T-helper 17 cell (primary cell): ENCODE measurements at regions not wholly inside any gene's neighbourhood (a gene's known extent, or its start where the extent isn't known, plus 50 kb on each side); places are given as distances from the start of the nearest gene placed in this dataset.

Experiments
- ATAC-seq: fragments of 150-1000 bp; cut with Tn5 transposase; 2 replicates; pipeline ENCODE4 v1.10.0; 2021; ENCODE audit warnings: mild to moderate bottlenecking, moderate library complexity
- DNase-seq, 3 donors: peaks; one replicate each; pipeline versions ENCODE4 v3.0.0 to v3.0.0-alpha.2; 2020 to 2021
- H3K9me3 ChIP-seq: one replicate; pipeline ENCODE4 v1.7.0; 2013; ENCODE audit warnings: low read length, mild to moderate bottlenecking; ENCODE audit not compliant: control insufficient read depth, poor library complexity, severe bottlenecking
- H3K27ac Mint-ChIP-seq: one replicate; pipeline ENCODE4 v1.8.0; 2022; ENCODE audit warnings: mild to moderate bottlenecking, moderate library complexity, mixed read lengths
- H3K27me3 Mint-ChIP-seq: one replicate; pipeline ENCODE4 v1.8.0; 2022; ENCODE audit warnings: mixed read lengths
- H3K36me3 Mint-ChIP-seq: one replicate; pipeline ENCODE4 v1.8.0; 2022; ENCODE audit warnings: low read depth, mixed read lengths
- H3K4me1 Mint-ChIP-seq: one replicate; pipeline ENCODE4 v1.8.0; 2022; ENCODE audit warnings: mild to moderate bottlenecking, mixed read lengths
- H3K4me3 Mint-ChIP-seq: one replicate; pipeline ENCODE4 v1.8.0; 2022; ENCODE audit warnings: mild to moderate bottlenecking, moderate library complexity, mixed read lengths

DNA sequence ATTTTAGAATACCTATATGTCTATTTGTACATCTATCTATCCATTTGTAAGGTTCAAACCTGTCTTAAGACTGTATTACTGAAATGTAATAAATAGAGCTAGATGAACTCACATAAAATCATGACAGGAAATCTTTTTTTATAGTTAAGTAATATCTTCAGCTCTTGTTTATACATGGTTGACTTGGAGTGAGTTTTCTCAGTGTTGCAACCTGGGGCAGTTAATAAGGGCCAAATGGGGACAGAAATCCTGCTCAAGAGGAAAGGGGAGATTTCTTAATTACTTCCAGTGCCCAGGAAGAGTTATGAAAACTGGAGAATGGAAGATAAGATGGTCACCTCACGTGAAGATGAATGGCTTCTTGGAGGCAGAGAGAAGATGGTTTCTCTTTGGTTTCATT lies 265.1 kb upstream of the FBXL7 start:
- H3K36me3 Mint-ChIP-seq: no peaks in the 10 kb centered on the region
- no peak overlapping the region for H3K4me3 Mint-ChIP-seq
- DNase-seq (no peak), ATAC-seq (no peak)
- H3K27ac Mint-ChIP-seq: no peak overlapping the region
- H3K9me3 ChIP-seq: peaks cover 3% of the 10 kb centered on the region
- H3K27me3 Mint-ChIP-seq: no peaks in the 10 kb centered on the region
- no peaks in the 10 kb centered on the region for H3K4me1 Mint-ChIP-seq

DNA sequence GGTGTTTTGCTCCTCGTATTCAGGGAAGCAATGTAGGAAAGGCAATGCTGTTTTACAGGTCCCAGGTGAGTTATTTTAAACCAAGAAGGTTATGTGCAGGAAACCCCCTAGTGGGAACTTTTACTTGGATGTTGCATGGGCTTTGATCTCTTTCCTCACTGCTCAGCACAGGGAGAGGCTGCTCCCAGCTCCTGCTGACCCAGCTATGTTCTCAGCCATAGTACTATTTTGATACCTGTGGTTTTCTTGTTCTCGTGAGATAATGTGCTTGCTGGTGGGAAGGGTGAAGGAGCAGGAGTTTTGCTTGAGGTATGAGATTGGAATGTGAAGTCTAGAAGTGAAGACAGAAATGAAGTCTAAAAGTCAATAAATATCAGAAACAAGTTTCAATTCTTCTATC lies 265.6 kb upstream of the FBXL7 start:
- no peaks in the 10 kb centered on the region for H3K36me3 Mint-ChIP-seq
- H3K27ac Mint-ChIP-seq: no peak overlapping the region
- DNase-seq (no peak), ATAC-seq (no peak)
- peaks cover 3% of the 10 kb centered on the region for H3K9me3 ChIP-seq
- no peak overlapping the region for H3K4me3 Mint-ChIP-seq
- no peaks in the 10 kb centered on the region for H3K27me3 Mint-ChIP-seq
- H3K4me1 Mint-ChIP-seq: no peaks in the 10 kb centered on the region

GRCh38 chr5:15233566-15233965 lies 266.4 kb upstream of the FBXL7 start:
- Mint-ChIP-seq H3K4me3 (no peak overlapping the region), H3K27me3 (no peaks in the 10 kb centered on the region), H3K4me1 (no peaks in the 10 kb centered on the region), H3K27ac (no peak overlapping the region), H3K36me3 (no peaks in the 10 kb centered on the region)
- no peak for DNase-seq
- no peak for ATAC-seq
- H3K9me3 ChIP-seq: peaks cover 3% of the 10 kb centered on the region

GRCh38 chr5:15222156-15222555 lies 277.8 kb upstream of the FBXL7 start:
- Mint-ChIP-seq H3K27me3 (no peaks in the 10 kb centered on the region), H3K4me1 (no peaks in the 10 kb centered on the region), H3K36me3 (no peaks in the 10 kb centered on the region), H3K4me3 (no peak overlapping the region), H3K27ac (no peak overlapping the region)
- DNase-seq: no peak
- no peaks in the 10 kb centered on the region for H3K9me3 ChIP-seq
- no peak for ATAC-seq

GRCh38 chr5:15220642-15221173 lies 279.3 kb upstream of the FBXL7 start:
- ATAC-seq (no peak), DNase-seq (no peak)
- Mint-ChIP-seq H3K27ac (no peak overlapping the region), H3K4me3 (no peak overlapping the region), H3K36me3 (no peaks in the 10 kb centered on the region), H3K27me3 (no peaks in the 10 kb centered on the region), H3K4me1 (no peaks in the 10 kb centered on the region)
- H3K9me3 ChIP-seq: no peaks in the 10 kb centered on the region

- ATAC-seq (no peak), DNase-seq (no peak)
- H3K9me3 ChIP-seq: no peaks in the 10 kb centered on the region
- Mint-ChIP-seq H3K27me3 (no peaks in the 10 kb centered on the region), H3K36me3 (no peaks in the 10 kb centered on the region), H3K27ac (no peak overlapping the region), H3K4me3 (no peak overlapping the region), H3K4me1 (no peaks in the 10 kb centered on the region)
Observed at GRCh38 chr5:15215056-15215455, 284.9 kb upstream of the FBXL7 start.

- DNase-seq (no peak), ATAC-seq (no peak)
- Mint-ChIP-seq H3K36me3 (no peaks in the 10 kb centered on the region), H3K27me3 (no peaks in the 10 kb centered on the region), H3K4me3 (no peak overlapping the region), H3K4me1 (no peaks in the 10 kb centered on the region), H3K27ac (no peak overlapping the region)
- H3K9me3 ChIP-seq: no peaks in the 10 kb centered on the region
Observed at GRCh38 chr5:15214010-15214409, 286.0 kb upstream of the FBXL7 start.

DNA sequence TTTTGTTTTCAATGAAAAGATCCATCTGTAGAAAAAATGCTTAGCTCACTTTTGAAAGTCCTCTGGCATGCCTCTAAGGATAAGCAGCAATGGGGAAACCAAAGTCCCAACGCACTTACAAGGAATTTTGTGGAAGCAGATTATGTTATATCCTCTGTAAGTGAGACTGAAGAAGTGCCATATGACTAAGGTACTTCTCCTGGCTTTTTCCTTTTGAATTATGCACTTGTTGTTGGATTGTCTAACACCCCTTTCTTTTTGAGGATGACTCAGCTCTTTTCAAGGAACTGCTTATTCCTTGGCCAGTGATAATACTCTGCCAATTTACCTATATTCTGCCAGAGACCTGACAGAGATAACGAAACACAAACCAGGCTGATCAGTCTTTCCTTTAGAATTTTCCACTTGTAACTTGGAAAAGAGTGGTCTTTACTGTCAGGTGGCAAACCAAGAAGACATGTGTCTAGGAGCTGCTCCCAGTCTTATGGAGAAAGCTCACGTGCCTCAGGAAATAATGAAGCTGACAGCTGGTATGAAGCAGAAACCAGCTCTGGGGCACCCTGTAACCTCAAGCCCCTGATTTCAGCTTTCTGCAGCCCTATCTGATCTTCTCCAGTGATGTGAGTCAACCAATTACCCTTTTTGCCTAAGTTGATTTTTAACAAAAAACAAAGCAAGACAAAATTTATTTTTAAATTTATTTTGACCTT lies 290.8 kb upstream of the FBXL7 start:
- Mint-ChIP-seq H3K27me3 (no peaks in the 10 kb centered on the region), H3K4me1 (no peaks in the 10 kb centered on the region), H3K36me3 (no peaks in the 10 kb centered on the region), H3K27ac (no peak overlapping the region), H3K4me3 (no peak overlapping the region)
- no peaks in the 10 kb centered on the region for H3K9me3 ChIP-seq
- ATAC-seq: no peak
- no peak for DNase-seq

- DNase-seq (no peak), ATAC-seq (no peak)
- Mint-ChIP-seq H3K36me3 (no peaks in the 10 kb centered on the region), H3K27ac (no peak overlapping the region), H3K27me3 (no peaks in the 10 kb centered on the region), H3K4me1 (no peaks in the 10 kb centered on the region), H3K4me3 (no peak overlapping the region)
- H3K9me3 ChIP-seq: no peaks in the 10 kb centered on the region
Observed at GRCh38 chr5:15206133-15206532, 293.8 kb upstream of the FBXL7 start.

GRCh38 chr5:15203376-15203775 lies 296.6 kb upstream of the FBXL7 start:
- no peak for ATAC-seq
- no peak overlapping the region for H3K27ac Mint-ChIP-seq
- DNase-seq: no peak
- no peaks in the 10 kb centered on the region for H3K9me3 ChIP-seq
- H3K27me3 Mint-ChIP-seq: no peaks in the 10 kb centered on the region
- H3K4me1 Mint-ChIP-seq: no peaks in the 10 kb centered on the region
- H3K4me3 Mint-ChIP-seq: no peak overlapping the region
- no peaks in the 10 kb centered on the region for H3K36me3 Mint-ChIP-seq

DNA sequence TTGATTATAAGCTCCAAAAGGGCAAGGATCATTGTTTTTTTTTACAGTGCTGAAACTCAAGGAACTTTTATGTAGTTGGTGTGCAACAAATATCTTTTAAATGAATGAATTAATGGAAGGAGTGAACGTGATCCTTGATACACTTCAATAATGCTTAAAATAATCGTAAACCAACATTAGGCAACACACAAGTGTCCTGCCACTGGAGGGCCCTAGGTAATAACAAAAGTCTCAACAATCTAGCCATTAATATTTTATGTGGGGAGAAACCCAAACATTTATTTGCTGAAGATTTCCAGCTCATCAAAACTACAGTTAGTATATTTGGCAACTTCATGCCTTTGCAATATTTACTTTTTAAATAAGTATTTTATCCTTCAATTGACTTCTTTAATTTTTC lies 309.0 kb upstream of the FBXL7 start:
- Mint-ChIP-seq H3K4me3 (no peak overlapping the region), H3K4me1 (no peaks in the 10 kb centered on the region), H3K27ac (no peak overlapping the region), H3K36me3 (no peaks in the 10 kb centered on the region), H3K27me3 (no peaks in the 10 kb centered on the region)
- ATAC-seq (no peak), DNase-seq (no peak)
- H3K9me3 ChIP-seq: no peaks in the 10 kb centered on the region

DNA sequence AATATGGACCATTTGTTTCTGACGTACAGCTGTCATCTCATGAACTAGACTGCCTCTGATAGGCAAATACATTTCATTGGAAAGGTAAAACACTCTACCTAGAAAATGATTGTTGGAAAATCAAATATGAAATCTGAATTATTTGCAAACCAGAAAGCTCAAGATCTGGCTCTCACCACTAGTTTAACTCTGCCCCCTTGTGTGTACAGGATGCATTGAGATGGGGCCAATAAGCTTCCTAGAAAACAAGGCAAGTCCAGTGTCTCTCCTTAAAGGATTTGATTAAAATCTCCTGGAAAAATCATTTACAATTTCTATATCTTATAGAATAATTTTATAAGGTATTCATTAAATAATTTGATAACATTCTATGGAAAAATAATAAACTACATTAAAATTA lies 311.9 kb upstream of the ANKH start:
- H3K36me3 Mint-ChIP-seq: no peaks in the 10 kb centered on the region
- H3K27me3 Mint-ChIP-seq: no peaks in the 10 kb centered on the region
- no peak overlapping the region for H3K4me3 Mint-ChIP-seq
- H3K4me1 Mint-ChIP-seq: no peaks in the 10 kb centered on the region
- no peak overlapping the region for H3K27ac Mint-ChIP-seq
- DNase-seq (no peak), ATAC-seq (no peak)
- no peaks in the 10 kb centered on the region for H3K9me3 ChIP-seq

GRCh38 chr5:15170173-15170572 lies 298.6 kb upstream of the ANKH start:
- no peak for ATAC-seq
- H3K4me3 Mint-ChIP-seq: no peak overlapping the region

GRCh38 chr5:15168358-15168757 lies 296.8 kb upstream of the ANKH start:
- DNase-seq: no peak
- Mint-ChIP-seq H3K36me3 (no peaks in the 10 kb centered on the region), H3K4me3 (no peak overlapping the region), H3K27me3 (no peaks in the 10 kb centered on the region), H3K4me1 (no peaks in the 10 kb centered on the region), H3K27ac (no peak overlapping the region)
- no peaks in the 10 kb centered on the region for H3K9me3 ChIP-seq
- ATAC-seq: no peak

More at GRCh38 chr5:15170173-15170572, 298.6 kb upstream of the ANKH start:
- Mint-ChIP-seq H3K27ac (no peak overlapping the region), H3K27me3 (no peaks in the 10 kb centered on the region), H3K36me3 (no peaks in the 10 kb centered on the region), H3K4me1 (no peaks in the 10 kb centered on the region)
- no peaks in the 10 kb centered on the region for H3K9me3 ChIP-seq
- no peak for DNase-seq
